Lower leg skin (tissue), 3 donors: ENCODE measurements at regions not wholly inside any gene's neighbourhood (a gene's known extent, or its start where the extent isn't known, plus 50 kb on each side); places are given as distances from the start of the nearest gene placed in this dataset.

Experiments used
- POLR2A ChIP-seq, 2 donors: fragments of 450-650 bp; IDR thresholded peaks; one replicate each; pipeline ENCODE4 v1.6.1; 2016 to 2017; ENCODE audit warnings: antibody characterized with exemption in 2 of 2, mild to moderate bottlenecking in 1 of 2, moderate library complexity in 1 of 2
- TF ChIP-seq, protein P1 (sequence below), 3 donors: fragments of 450-650 bp; IDR thresholded peaks; one replicate each; pipeline ENCODE4 v1.5.1; 2016; ENCODE audit warnings: antibody characterized with exemption in 3 of 3, mild to moderate bottlenecking in 3 of 3, moderate library complexity in 2 of 3

DNA sequence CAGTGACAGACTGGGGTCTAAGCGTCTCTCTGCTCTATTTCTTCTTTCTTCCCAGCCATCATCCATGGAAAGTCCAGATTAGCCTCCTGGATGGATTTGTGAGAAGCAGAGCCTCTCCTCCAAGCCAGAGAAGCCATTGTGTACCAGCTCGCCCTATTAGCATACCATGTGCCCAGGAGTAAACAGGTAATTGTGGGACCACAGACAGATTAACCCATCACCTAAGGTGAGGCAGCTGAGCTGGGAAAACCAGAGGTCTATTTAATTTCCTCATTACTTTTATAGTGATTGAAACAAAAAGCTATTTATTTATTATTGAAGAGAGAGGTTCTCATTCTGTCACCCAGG is 54.7 kb upstream of the NT5C1B start:
- TF ChIP-seq, protein P1, sequence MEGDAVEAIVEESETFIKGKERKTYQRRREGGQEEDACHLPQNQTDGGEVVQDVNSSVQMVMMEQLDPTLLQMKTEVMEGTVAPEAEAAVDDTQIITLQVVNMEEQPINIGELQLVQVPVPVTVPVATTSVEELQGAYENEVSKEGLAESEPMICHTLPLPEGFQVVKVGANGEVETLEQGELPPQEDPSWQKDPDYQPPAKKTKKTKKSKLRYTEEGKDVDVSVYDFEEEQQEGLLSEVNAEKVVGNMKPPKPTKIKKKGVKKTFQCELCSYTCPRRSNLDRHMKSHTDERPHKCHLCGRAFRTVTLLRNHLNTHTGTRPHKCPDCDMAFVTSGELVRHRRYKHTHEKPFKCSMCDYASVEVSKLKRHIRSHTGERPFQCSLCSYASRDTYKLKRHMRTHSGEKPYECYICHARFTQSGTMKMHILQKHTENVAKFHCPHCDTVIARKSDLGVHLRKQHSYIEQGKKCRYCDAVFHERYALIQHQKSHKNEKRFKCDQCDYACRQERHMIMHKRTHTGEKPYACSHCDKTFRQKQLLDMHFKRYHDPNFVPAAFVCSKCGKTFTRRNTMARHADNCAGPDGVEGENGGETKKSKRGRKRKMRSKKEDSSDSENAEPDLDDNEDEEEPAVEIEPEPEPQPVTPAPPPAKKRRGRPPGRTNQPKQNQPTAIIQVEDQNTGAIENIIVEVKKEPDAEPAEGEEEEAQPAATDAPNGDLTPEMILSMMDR (IDR thresholded peaks at IDR 0.05) = no peak
- TF ChIP-seq POLR2A (IDR thresholded peaks at IDR 0.05) = no peak
